K562 (cell line): ENCODE measurements at regions not wholly inside any gene's neighbourhood (a gene's known extent, or its start where the extent isn't known, plus 50 kb on each side); places are given as distances from the start of the nearest gene placed in this dataset.

Experiments
- FOS ChIP-seq: IDR thresholded peaks from 3 replicates; pipeline ENCODE4 v1.6.1; 2011; ENCODE audit not compliant: insufficient read length; ENCODE audit errors: extremely low read depth
- HDAC2 ChIP-seq: fragments of 450-650 bp; IDR thresholded peaks from 2 replicates; pipeline ENCODE4 v1.6.1; 2016; ENCODE audit warnings: mild to moderate bottlenecking
- ZNF589 ChIP-seq: fragments of 200-800 bp; sonication (Bioruptor generic); IDR thresholded peaks from 2 replicates; pipeline ENCODE4 v1.6.1; 2016; ENCODE audit warnings: low read depth, missing genetic modification characterization, missing compliant biosample characterization
- TF ChIP-seq, protein P1 (sequence below): sonication (generic); formaldehyde crosslinking; IDR thresholded peaks from 2 replicates; pipeline ENCODE4 v1.8.1; 2022; ENCODE audit warnings: missing genetic modification reagents
- TF ChIP-seq, protein P2 (sequence below), 3 experiments: IDR thresholded peaks in 2 of 3; conservative IDR thresholded peaks in 1 of 3; 2 replicates each; pipeline ENCODE4 v1.5.1; 2011 to 2012; ENCODE audit warnings: low read length in 3 of 3, mild to moderate bottlenecking in 3 of 3, control low read depth in 2 of 3, improper control_type of control experiment in 1 of 3, inconsistent platforms in 1 of 3, low read depth in 1 of 3, mixed read lengths in 1 of 3, moderate library complexity in 1 of 3; ENCODE audit not compliant: insufficient read depth in 2 of 3

DNA sequence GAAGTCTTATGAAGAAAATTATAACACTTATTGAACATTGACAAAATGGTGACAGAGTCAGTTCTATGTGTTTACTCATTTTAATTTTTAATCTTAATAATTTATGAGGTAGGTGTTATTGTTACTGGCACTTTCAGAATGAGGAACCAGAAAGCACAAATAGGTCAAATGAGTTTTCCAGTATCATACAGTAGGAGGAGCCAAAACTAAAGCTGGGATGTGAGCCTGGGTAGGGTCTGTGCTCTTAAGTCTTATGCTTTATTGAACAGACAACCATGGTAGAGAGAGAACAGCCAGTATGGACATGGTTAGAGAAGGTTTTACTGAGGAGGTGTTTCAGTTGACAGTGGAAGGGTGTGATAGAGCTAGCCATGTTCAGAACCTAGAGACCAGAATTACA lies 775.7 kb downstream of the TMTC2 start:
- no peak for TF ChIP-seq ZNF589 (CRISPR knock-in tag)
- no peak for TF ChIP-seq FOS
- TF ChIP-seq, protein P1, sequence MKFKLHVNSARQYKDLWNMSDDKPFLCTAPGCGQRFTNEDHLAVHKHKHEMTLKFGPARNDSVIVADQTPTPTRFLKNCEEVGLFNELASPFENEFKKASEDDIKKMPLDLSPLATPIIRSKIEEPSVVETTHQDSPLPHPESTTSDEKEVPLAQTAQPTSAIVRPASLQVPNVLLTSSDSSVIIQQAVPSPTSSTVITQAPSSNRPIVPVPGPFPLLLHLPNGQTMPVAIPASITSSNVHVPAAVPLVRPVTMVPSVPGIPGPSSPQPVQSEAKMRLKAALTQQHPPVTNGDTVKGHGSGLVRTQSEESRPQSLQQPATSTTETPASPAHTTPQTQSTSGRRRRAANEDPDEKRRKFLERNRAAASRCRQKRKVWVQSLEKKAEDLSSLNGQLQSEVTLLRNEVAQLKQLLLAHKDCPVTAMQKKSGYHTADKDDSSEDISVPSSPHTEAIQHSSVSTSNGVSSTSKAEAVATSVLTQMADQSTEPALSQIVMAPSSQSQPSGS (CRISPR knock-in tag), result no peak
- TF ChIP-seq, protein P2, sequence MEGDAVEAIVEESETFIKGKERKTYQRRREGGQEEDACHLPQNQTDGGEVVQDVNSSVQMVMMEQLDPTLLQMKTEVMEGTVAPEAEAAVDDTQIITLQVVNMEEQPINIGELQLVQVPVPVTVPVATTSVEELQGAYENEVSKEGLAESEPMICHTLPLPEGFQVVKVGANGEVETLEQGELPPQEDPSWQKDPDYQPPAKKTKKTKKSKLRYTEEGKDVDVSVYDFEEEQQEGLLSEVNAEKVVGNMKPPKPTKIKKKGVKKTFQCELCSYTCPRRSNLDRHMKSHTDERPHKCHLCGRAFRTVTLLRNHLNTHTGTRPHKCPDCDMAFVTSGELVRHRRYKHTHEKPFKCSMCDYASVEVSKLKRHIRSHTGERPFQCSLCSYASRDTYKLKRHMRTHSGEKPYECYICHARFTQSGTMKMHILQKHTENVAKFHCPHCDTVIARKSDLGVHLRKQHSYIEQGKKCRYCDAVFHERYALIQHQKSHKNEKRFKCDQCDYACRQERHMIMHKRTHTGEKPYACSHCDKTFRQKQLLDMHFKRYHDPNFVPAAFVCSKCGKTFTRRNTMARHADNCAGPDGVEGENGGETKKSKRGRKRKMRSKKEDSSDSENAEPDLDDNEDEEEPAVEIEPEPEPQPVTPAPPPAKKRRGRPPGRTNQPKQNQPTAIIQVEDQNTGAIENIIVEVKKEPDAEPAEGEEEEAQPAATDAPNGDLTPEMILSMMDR (IDR thresholded peaks at IDR 0.05 in 2 of 3, conservative IDR thresholded peaks at IDR 0.05 in 1 of 3; ENCODE audit: insufficient read depth in 2 of 3, low read depth in 1 of 3, low read length in 3 of 3), result no peak
- TF ChIP-seq HDAC2, result no peak
